Chondrocyte (in vitro differentiated cells): ENCODE measurements at regions not wholly inside any gene's neighbourhood (a gene's known extent, or its start where the extent isn't known, plus 50 kb on each side); places are given as distances from the start of the nearest gene placed in this dataset.
A peak's percentile ranks its signal among the peaks of the same experiment; 100 is the strongest.

Source experiments
- DNase-seq: peaks from one replicate; pipeline ENCODE4 v3.0.0; 2021; ENCODE audit warnings: mixed read lengths, low spot score
- H3K27ac Mint-ChIP-seq: one replicate; pipeline ENCODE4 v1.8.0; 2021; ENCODE audit warnings: mild to moderate bottlenecking, moderate library complexity, mixed read lengths; ENCODE audit not compliant: unreplicated experiment
- H3K27me3 Mint-ChIP-seq: 2 replicates; pipeline ENCODE4 v1.8.0; 2021; ENCODE audit warnings: low read depth, mixed read lengths
- H3K36me3 Mint-ChIP-seq: 2 replicates; pipeline ENCODE4 v1.8.0; 2021; ENCODE audit warnings: low read depth, mixed read lengths
- H3K4me1 Mint-ChIP-seq: 2 replicates; pipeline ENCODE4 v1.8.0; 2021; ENCODE audit warnings: low read depth, mild to moderate bottlenecking, mixed read lengths
- H3K4me3 Mint-ChIP-seq: one replicate; pipeline ENCODE4 v1.8.0; 2021; ENCODE audit warnings: mild to moderate bottlenecking, moderate library complexity, mixed read lengths; ENCODE audit not compliant: unreplicated experiment
- H3K9me3 Mint-ChIP-seq: 2 replicates; pipeline ENCODE4 v1.8.0; 2021; ENCODE audit warnings: low read depth, mixed read lengths
- CTCF ChIP-seq: fragments of 200-600 bp; sonication (generic); IDR thresholded peaks from 2 replicates; pipeline ENCODE4 v1.5.0; 2021; ENCODE audit warnings: antibody characterized with exemption, mild to moderate bottlenecking, moderate library complexity

GRCh38 chr6:165974817-165975216 lies 192.8 kb downstream of the TBXT start:
- Mint-ChIP-seq H3K9me3 (no peaks in the 10 kb centered on the region), H3K4me1 (peaks cover 10% of the 10 kb centered on the region), H3K4me3 (no peak overlapping the region), H3K27ac (no peak overlapping the region), H3K27me3 (peaks cover 4% of the 10 kb centered on the region), H3K36me3 (no peaks in the 10 kb centered on the region)
- no peak for TF ChIP-seq CTCF
- DNase-seq, result no peak

- Mint-ChIP-seq H3K27ac (no peak overlapping the region), H3K4me1 (peaks cover 10% of the 10 kb centered on the region), H3K36me3 (no peaks in the 10 kb centered on the region), H3K27me3 (peaks cover 6% of the 10 kb centered on the region), H3K4me3 (no peak overlapping the region), H3K9me3 (no peaks in the 10 kb centered on the region)
- no peak for TF ChIP-seq CTCF
- no peak for DNase-seq
Measured at GRCh38 chr6:165973473-165973872, 194.2 kb downstream of the TBXT start.

GRCh38 chr6:165972139-165972802 lies 195.4 kb downstream of the TBXT start:
- no peak for DNase-seq
- Mint-ChIP-seq H3K36me3 (no peaks in the 10 kb centered on the region), H3K27me3 (peaks cover 6% of the 10 kb centered on the region), H3K4me3 (no peak overlapping the region), H3K9me3 (no peaks in the 10 kb centered on the region), H3K27ac (no peak overlapping the region), H3K4me1 (peaks cover 10% of the 10 kb centered on the region)
- TF ChIP-seq CTCF, result no peak

- H3K27ac Mint-ChIP-seq, result peak overlapping the region; percentile 9
- DNase-seq, result no peak
- no peak for TF ChIP-seq CTCF
- H3K4me1 Mint-ChIP-seq, result peaks cover 10% of the 10 kb centered on the region
- H3K36me3 Mint-ChIP-seq, result no peaks in the 10 kb centered on the region
- H3K4me3 Mint-ChIP-seq, result no peak overlapping the region
- H3K27me3 Mint-ChIP-seq, result peaks cover 2% of the 10 kb centered on the region
- no peaks in the 10 kb centered on the region for H3K9me3 Mint-ChIP-seq
Measured at GRCh38 chr6:165971202-165971601, 196.4 kb downstream of the TBXT start.

- Mint-ChIP-seq H3K4me1 (peaks cover 10% of the 10 kb centered on the region), H3K27me3 (peaks cover 2% of the 10 kb centered on the region), H3K27ac (no peak overlapping the region), H3K36me3 (no peaks in the 10 kb centered on the region), H3K9me3 (no peaks in the 10 kb centered on the region), H3K4me3 (no peak overlapping the region)
- no peak for TF ChIP-seq CTCF
- no peak for DNase-seq
Measured at GRCh38 chr6:165970001-165970400, 197.7 kb downstream of the TBXT start.
